GM04503 (cell line): ENCODE measurements at regions not wholly inside any gene's neighbourhood (a gene's known extent, or its start where the extent isn't known, plus 50 kb on each side); places are given as distances from the start of the nearest gene placed in this dataset.
"Not testable (repeated sequence)": the region's sequence is repeated elsewhere in the genome, so short reads cannot be mapped to it uniquely, and the experiment has no call there.

Experiments
- DNase-seq: peaks from one replicate; pipeline ENCODE4 v3.0.0-alpha.2; 2012; ENCODE audit warnings: low read depth

DNA sequence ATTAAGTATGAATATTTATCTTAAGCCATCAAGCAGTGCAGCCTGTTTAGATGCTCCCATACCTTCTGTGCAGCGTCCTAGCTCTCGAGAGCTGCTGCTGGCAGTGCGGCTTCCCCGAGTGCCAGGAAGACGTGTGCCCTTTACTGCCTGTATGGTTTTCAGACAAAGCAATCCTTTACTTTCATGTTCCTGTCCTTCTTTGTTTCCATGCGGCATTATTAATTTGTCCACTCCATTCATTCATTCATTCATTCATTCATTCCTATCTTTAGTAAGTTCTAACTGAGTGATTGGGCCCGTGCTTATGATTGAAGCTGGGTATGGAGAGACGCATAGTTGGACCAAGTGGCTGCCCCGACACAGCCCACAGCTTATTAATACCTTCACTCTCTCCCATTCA, 446.6 kb upstream of the HNRNPA3 start:
- DNase-seq = no peak

DNA sequence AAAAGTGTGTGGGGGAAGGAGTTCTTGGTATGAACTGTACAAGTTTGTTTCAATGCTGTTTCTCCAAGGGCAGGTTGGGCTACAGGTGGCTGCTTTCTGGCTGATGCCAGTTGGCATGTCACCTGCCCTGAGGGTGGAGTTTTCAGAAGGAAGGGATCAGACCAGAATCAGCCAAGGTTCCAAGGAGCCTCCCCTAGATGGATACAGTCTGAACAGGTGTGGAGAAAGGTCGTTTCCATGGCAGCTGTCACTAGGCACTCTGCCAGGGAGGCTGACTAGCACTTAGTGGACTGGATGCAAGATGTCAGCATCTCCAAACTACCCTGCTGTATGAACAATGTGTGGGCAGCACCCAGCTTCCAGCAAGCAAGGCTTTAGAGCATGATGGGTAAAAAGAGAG, 444.4 kb upstream of the HNRNPA3 start:
- no peak for DNase-seq

DNA sequence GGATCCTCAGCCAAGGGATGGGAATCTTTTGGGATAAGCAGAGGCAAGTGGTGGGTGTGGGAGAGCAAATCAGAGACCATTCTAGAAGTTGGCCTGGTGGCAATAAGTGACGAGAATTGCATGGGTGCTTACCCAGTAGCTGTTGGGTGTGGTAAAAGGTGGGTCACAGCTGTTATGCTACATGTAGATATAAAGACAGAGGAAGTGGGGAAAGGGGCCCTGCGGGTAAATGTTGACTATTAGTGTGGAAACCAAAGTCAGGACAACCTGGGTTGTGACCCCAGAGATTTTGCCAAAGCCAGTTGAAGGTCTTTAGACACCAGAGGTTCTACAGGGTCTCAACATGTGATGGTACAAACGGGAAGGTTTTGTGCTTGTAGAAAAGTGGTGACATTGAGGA, 443.6 kb upstream of the HNRNPA3 start:
- DNase-seq = no peak

DNA sequence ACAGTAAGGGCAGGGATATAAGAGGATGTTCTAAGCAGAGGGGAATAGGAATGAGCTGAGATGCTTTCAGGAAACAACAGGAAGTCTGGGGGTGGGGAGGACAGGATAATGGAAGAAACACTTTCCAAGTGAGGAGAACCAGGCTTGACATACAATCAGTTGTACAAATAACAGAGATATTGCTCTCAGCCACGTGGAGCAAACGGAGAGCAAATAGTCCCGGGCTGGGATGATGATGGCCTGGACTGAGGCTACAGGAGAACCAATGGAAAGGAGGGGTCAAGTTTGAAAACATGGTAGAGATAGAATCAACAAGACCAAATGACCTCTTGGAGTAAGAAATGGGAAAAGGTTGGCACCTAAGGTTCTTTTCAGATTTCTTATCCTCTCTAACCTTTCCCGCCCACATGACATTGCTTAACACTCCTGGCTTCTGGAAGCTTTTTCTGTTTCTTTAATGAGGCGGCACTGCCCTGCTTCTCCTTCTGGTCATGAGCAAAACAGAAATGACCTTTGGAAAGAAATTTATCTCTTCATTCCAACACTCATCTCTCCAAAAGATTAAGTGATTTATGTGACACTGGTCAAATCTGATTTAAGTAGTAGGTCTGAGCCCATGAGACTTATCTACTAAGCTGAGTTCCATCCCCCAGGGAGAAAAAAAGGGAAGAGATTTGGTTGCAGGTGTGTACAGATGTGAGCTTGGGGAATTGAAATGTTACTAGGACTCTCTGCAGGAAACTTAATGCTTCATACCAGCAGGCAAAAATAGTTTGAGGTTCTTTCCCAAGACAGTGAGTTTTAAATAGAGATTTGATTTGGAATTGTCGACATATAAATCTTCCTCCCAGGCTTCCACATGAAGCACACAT, 442.9 kb upstream of the HNRNPA3 start:
- no peak for DNase-seq

DNA sequence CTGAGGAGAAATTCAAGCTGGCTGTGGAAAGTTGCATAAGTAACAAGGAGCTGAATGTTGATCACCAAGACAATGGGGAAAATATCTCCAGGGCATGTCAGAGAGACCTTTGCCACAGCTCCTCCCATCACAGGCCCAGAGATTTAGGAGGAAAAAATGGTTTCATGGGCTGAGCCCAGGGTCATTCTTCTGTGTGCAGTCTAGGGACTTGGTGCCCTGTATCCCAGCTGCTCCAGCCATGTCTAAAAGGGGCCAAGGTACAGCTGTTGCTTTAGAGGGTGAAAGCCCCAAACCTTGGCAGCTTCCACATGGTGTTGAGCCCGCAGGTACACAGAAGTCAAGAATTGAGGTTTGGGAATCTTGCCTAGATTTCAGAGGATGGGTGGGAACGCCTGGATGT, 439.8 kb upstream of the HNRNPA3 start:
- no peak for DNase-seq

DNA sequence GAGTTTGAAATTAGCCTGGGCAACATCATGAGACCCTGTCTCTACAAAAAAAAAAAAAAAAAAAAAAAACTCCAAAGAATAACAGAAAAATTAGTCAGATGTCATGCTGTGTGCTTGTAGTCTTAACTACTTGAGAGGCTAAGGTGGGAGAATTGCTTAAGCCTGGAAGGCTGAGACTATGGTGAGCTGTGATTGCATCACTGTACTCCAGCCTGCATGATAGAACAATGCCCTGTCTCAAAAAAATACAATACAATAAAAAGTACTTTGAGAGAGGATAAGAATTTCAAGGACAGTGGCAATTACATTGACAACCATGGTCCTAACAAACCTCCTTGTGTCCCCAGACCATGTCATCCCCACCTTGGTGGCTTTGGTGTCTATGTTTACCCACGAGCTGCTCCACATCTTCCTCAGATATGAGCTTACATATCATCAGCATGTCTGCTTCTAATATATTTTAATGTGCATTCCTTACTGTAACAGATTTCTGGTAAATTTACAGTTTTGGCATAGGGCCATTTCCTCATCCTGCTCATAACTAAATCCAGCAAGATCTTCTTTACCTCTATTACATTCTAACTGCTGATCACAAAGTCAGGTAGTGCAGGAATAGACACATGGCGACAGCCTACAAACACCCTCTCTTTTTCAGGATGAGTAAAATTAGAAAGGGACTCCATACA, 437.7 kb upstream of the HNRNPA3 start:
- no peak for DNase-seq

DNA sequence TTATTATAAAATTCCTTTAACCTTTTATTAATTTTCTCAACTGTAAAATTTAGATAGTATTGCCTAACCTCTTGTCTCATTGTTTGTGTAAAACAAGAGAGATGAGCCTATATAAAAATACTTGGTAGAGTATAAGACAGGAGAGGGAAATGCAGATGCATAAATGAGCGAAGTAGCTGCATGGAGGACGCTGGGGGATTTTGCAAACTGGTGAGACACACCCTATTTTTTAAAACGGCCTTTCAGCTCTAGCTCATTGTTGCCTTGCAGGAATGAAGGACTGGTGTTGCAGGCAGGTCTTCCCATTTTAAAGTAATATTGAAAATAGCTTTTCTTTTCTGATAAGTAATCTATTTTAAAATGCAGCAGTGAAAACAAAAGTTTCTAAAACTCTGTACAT, 435.3 kb upstream of the HNRNPA3 start:
- DNase-seq = no peak

DNA sequence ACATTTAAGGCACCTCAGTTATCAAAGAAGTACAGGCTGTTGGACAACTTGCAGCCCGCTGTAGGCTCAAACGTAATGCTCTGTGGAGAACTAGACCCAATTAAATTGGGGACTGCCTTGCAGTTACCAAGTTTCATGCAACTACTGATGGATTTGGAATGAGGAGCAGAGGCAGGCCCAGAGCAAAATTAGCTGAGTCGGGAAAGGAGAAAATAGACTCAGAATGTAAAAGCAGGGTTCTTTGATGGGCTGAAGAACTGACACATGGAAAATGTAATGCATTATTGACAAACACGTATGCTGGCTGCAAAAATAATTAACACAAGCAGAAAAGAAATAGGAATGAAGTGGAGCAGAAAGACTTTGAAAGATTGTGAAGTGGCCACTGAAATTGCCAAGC, 432.7 kb upstream of the HNRNPA3 start:
- no peak for DNase-seq

DNA sequence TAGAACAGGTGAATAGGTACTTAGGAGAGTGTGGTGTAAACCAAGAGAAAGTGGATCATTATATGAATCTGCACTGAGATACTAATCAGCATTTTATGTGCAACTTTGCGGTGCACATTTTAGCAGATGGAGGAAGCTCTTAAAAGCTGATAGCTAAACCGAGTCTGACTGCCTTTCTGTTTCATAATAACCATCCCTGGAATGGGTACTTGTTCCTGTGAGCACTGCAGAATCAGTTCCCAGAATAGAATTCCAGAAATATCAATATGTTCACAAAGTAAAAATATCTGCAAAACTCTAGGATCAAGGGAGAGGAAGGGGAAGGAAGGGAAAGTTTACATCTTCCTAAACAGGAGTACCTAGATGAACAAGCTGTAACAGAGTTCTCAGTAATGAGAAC, 432.2 kb upstream of the HNRNPA3 start:
- DNase-seq = no peak

DNA sequence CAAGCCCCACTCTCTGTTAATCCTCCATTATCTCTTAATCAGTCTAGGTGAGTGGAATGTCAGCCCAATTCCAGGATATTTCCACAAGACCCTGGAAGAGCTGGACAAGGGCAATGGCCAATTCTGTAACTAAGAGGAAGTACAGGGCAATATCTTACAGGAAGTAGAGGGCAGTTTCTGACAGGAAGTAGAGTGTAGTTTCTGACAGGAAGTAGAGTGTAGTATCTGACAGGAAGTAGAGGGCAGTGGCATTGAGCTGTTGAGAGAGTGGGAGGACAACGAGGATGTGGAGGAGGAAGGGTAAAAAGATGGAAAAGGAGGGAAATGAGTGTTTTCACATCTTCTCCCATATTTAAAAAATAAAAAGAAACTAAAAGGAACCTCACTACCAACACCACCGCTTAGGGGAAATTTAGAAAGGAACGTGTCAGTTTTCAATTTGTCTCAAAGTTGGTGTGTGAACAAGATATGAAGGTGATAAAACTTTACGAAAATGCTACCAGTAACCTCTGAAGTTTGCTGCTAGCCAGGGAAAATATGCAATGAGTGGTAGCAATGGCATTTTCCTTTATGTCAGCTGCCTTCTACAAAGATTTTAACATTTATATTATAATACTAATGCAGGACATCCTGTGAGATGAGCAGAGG, 430.9 kb upstream of the HNRNPA3 start:
- no peak for DNase-seq

DNA sequence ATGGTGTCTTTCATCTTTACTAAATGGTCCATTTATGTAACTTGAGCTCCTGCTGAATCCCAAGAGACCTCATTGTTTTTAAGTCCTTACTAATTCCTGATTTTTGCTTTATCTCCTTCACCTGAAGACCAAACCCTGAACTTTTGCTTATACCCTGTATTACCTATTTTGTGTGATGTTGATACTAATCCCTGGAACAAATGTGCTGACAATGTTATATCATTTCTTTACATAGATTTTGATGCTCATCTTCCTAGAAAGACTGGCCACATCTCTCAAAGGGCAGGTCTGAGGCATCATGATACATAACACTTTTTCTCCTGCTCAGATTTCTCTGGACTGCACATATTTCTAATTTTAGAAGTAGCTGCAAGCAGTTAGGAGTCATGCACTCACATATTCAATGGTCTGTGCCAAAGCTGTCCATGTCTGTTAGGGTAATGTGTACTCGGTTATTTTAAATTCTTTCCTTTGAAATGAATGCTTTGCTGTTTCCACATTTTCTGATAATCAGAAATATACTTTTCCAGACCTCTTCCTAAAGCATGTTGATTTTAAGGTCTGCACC, 427.9 kb upstream of the HNRNPA3 start:
- no peak for DNase-seq

DNA sequence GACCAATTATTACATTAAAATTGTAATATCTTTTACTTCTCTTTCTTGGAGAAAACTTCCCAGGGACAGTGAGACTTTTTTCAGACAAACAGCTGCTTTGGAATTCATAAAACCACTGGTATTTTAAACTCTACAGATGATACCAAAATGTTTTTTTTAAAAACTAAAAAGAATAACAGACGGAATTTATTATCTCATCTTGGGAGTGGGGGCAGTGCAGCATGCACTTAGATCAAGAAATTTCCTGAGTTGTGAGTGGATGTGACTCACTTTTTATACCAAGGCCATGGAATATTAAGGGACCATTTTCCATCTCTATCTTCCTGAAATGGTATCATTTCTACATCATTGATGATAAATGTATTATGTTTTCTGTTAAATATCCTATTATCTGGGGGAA, 422.8 kb upstream of the HNRNPA3 start:
- no peak for DNase-seq

DNA sequence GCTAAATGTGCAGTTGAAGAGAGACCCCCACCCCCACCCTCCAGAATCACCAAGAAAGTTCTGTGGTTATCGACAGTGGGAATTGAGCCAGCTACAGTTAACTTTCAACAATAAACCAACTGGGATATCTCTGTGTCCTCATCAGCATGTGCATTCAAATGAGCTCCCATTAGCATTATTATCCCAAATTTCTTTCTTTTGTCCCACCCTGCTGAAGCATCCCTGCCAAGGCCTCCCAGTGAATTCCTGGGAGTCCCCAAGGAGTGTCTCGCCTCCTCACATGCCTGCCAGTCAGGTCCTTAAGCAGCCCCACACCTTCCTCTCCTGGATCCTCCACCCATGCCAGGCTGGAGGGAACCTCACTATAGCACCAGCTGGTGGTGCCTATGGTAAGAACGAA, 422.1 kb upstream of the HNRNPA3 start:
- DNase-seq = no peak

DNA sequence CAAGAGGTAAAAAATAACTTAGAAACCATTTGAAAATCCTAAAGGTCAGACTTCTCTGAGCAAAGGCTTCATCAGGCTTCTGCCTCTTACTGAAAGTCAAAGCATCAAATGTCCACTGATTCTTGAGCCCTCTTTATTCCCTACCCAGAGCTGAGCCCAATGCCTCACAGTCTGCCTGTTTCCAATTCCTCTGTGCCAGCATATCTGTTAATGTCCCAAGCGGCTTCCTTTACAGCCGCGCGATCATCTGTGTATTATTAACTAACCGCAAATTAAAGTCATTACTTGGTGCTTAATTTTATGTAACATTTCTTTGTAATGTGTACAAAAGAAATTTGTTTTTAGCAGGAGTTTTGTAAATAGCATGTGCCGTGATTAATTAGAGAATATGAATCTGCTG, 418.8 kb upstream of the HNRNPA3 start:
- DNase-seq = no peak

DNA sequence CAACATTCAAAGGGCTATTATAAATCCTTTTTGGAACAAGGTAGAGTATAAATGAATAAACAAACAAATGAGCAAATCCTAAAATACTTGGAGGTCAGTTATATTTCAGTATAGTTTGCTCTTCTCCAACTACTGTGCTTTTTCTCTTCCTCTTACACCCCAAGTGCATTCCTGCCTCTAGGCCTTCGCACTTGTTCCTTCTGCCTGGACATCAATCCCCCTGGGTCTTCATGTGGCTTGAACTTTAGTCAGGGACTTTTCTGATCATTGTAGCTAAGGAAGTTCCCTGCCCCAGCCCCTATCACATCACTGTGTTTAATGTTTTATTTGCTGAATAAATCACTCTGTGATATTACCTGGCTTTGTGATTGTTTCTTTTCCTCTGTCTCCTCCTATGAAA, 418.2 kb upstream of the HNRNPA3 start:
- DNase-seq = no peak

DNA sequence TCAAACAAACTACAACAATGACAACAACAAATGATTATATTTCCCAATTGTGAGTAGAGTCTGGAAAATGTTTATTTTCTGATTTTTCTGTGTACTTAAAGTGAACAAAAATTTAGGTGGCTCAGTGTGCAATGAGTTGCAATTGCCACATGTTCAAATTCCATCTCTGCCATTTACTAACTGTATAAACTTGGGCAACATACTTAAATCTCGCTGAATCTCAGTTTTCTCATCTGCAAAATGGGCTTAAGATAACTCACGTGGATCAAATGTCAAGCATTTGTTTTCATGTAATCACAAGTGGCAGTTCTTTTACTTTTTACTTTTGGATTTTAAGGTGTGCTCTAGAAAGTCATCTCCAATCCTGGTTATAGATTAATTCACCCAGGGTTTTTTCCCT, 416.8 kb upstream of the HNRNPA3 start:
- DNase-seq = no peak

DNA sequence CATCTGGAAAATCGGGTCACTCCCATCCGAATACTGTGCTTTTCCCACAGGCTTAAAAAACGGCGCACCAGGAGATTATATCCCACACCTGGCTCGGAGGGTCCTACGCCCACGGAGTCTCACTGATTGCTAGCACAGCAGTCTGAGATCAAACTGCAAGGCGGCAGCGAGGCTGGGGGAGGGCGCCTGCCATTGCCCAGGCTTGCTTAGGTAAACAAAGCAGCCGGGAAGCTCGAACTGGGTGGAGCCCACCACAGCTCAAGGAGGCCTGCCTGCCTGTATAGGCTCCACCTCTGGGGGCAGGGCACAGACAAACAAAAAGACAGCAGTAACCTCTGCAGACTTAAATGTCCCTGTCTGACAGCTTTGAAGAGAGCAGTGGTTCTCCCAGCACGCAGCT, 415.9 kb upstream of the HNRNPA3 start:
- DNase-seq = not testable (repeated sequence)

DNA sequence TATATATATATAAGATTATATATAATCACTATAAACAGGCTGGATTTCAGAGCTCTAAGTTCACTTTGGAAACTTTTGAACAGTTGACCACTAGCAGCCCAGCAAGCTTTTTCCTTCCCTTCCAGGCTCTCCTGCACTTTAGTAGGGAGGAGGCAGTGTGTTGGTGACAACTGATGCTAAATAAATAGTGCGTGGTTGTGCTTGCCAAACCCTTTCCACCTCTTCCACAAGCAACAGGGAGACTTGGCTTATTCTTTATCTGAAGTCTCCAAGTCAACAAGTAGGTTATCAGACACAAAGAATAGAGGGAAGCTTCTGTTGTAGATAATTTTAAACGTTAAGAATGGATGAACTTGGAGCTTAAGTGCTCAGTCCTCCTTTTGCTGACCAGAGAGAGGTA, 408.2 kb upstream of the HNRNPA3 start:
- DNase-seq = no peak

DNA sequence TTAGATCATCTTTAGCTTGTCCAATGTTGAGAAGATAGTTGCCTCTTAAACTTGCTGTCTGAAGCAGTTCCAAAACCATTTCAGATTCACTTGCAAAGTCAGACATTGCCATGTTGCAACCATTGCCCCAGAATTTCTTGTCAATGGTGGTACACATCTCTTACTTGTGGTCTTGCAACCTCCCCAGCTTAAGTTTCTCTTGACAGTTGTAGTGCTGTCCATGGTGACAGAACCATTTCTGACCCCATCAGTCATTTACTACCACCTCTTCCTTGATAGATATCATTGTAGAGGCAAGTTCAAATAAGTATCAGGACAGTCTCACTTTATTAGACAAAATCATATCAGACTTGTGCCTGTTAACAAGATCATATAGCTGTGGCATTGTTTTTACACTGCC, 407.2 kb upstream of the HNRNPA3 start:
- no peak for DNase-seq

DNA sequence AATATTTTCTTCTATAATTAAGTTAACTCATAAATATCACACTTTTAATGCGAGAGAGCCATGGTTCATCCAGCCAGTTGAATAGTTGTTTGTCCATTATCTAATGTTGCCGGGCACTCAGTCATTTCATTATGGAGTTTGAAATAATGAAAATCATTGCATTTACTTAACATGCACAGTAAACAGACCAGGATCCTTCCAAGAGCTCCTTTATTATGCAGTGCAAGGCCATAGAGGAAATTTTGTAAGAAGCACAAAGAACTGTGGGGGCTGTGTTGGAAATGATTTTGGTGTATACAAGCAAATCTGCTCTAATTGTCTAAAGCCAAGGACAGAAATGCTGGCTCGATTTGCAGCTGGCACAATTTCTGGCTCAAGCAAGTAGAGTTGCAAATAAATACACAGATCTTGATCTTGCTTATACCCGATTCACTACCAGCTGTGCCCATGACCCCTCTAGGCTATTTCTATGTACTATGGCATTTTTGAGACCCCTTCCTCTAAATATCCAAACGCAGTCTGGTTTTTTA, 400.3 kb upstream of the HNRNPA3 start:
- DNase-seq = no peak

DNA sequence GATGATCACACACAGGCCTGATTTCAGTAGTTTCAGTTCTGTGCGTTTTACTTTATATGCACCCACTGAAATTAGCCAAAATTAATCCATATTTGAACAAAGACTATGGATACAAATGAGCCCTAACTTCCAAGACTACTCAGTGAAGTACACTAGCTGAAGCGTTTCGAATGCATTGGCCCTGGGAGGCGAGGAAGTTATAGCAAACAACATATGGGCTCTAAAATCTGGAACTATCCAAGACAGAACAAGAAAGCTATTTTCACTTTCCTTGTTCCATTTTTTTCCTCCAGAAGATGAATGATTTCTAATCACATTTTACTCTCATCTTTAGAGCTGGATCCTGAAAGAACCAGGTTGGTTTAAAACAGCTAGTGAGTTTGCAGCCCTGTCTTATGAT, 399.4 kb upstream of the HNRNPA3 start:
- DNase-seq = no peak

DNA sequence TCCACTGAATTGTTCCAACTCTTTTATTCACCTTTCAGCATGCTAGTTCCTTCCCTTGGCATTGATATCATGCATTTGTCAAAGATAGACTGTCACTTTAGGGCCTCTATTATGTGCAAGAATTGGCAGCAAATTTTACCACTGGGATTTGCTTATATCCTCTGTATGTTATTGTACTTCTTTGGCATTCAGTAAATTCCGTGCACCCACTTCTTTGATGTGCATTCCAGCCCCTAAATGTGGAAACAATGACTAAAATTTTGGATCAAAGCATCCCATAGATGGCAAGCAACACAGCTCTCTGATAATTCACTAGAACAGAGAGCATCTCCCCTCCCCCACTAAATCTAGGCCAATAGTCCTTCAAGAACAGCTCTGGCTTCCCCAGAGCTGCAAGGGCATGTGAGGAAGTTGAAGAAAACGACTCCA, 399.0 kb upstream of the HNRNPA3 start:
- DNase-seq = no peak

DNA sequence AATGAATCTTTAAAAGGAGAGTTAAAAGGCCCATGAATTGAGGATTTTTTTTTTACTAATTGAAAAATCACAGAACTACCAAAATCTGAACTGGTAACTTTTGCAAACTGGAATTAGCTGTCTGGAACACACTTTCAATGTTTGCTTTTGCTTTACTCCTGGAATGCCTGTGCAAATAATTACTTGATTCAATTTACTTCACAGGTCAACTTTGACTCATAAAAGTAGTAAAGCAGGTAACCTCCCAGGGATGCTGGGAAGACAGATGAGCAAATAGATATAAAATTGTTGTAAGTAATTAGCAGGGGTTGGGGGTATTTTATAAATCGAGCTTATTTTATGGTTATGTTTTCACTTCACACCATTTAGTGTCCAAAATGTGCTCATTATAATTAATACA, 398.3 kb upstream of the HNRNPA3 start:
- DNase-seq = no peak
